ENCODE measurements at regions not wholly inside any gene's neighbourhood (a gene's known extent, or its start where the extent isn't known, plus 50 kb on each side); places are given as distances from the start of the nearest gene placed in this dataset.

DNA sequence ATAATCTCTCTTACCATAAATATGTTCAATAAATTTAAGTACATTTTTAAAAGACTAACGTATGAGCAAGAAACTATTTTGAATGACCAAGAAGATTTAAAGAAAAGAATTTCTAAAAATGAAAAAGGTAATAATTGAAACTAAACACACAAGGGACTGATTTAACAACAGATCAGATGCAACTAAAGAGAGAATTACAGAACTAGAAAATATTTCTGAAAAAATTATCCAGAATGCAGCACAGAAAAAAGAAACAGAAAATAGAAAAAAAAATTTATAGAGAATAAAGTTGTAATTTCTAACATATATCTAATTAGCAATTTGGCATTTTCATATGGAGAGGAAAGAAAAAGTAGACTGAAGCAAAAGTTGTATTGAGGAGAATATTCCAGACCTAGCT lies 269.3 kb downstream of the TLE1 start:
- TF ChIP-seq, protein P1, sequence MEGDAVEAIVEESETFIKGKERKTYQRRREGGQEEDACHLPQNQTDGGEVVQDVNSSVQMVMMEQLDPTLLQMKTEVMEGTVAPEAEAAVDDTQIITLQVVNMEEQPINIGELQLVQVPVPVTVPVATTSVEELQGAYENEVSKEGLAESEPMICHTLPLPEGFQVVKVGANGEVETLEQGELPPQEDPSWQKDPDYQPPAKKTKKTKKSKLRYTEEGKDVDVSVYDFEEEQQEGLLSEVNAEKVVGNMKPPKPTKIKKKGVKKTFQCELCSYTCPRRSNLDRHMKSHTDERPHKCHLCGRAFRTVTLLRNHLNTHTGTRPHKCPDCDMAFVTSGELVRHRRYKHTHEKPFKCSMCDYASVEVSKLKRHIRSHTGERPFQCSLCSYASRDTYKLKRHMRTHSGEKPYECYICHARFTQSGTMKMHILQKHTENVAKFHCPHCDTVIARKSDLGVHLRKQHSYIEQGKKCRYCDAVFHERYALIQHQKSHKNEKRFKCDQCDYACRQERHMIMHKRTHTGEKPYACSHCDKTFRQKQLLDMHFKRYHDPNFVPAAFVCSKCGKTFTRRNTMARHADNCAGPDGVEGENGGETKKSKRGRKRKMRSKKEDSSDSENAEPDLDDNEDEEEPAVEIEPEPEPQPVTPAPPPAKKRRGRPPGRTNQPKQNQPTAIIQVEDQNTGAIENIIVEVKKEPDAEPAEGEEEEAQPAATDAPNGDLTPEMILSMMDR (IDR thresholded peaks at IDR 0.05): no peak
- no peak for TF ChIP-seq POLR2AphosphoS5 (IDR thresholded peaks at IDR 0.05; ENCODE audit: low read depth, low read length)
- TF ChIP-seq, protein P2, sequence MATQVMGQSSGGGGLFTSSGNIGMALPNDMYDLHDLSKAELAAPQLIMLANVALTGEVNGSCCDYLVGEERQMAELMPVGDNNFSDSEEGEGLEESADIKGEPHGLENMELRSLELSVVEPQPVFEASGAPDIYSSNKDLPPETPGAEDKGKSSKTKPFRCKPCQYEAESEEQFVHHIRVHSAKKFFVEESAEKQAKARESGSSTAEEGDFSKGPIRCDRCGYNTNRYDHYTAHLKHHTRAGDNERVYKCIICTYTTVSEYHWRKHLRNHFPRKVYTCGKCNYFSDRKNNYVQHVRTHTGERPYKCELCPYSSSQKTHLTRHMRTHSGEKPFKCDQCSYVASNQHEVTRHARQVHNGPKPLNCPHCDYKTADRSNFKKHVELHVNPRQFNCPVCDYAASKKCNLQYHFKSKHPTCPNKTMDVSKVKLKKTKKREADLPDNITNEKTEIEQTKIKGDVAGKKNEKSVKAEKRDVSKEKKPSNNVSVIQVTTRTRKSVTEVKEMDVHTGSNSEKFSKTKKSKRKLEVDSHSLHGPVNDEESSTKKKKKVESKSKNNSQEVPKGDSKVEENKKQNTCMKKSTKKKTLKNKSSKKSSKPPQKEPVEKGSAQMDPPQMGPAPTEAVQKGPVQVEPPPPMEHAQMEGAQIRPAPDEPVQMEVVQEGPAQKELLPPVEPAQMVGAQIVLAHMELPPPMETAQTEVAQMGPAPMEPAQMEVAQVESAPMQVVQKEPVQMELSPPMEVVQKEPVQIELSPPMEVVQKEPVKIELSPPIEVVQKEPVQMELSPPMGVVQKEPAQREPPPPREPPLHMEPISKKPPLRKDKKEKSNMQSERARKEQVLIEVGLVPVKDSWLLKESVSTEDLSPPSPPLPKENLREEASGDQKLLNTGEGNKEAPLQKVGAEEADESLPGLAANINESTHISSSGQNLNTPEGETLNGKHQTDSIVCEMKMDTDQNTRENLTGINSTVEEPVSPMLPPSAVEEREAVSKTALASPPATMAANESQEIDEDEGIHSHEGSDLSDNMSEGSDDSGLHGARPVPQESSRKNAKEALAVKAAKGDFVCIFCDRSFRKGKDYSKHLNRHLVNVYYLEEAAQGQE (IDR thresholded peaks at IDR 0.05; ENCODE audit: insufficient read depth in 1 of 2, low read depth in 2 of 2, low read length in 1 of 2): no peak
- no peak for TF ChIP-seq TCF7L2 (IDR thresholded peaks at IDR 0.05; ENCODE audit: low read depth, low read length)
- TF ChIP-seq SIN3A (IDR thresholded peaks at IDR 0.05; ENCODE audit: borderline replicate concordance, insufficient read depth, low read depth, low read length): no peak

Data from Panc1 (cell line).